K562 (cell line): ENCODE measurements at regions not wholly inside any gene's neighbourhood (a gene's known extent, or its start where the extent isn't known, plus 50 kb on each side); places are given as distances from the start of the nearest gene placed in this dataset.
A peak's percentile ranks its signal among the peaks of the same experiment; 100 is the strongest.
"Not testable (repeated sequence)": the region's sequence is repeated elsewhere in the genome, so short reads cannot be mapped to it uniquely, and the experiment has no call there.

Source experiments
- ATAC-seq: fragments of 200-7000 bp; cut with Tn5 transposase; 3 replicates; pipeline ENCODE4 v1.9.1; 2020; ENCODE audit warnings: moderate library complexity
- BruUV-seq: library from RNA; stranded (reverse); fragments of 400-500 nt; replicated peaks from 2 replicates; lab custom pipeline; 2021; lab: Mats Ljungman, UMichigan
- CTCF ChIA-PET: fragments of 300-600 bp; formaldehyde crosslinking; extraction: SDS; loops from one replicate; lab custom pipeline; 2021; ENCODE audit warnings: low intra/inter-chr PET ratio; lab: Yijun Ruan, JAX
- POLR2A ChIA-PET: fragments of 300-600, 350-650 bp; sonication (Branson Sonifier 250); formaldehyde crosslinking; extraction: SDS; loops from one replicate; lab custom pipeline; 2021; ENCODE audit warnings: antibody characterized with exemption, inconsistent platforms; lab: Yijun Ruan, JAX
- DNase-seq, 4 experiments: peaks; one replicate each; pipeline versions ENCODE4 v3.0.0 to v3.0.0-alpha.2; 2011 to 2018; ENCODE audit warnings: low spot score in 3 of 4, mixed read lengths in 3 of 4; ENCODE audit errors: extremely low read depth in 1 of 4
- FAIRE-seq: peaks from 2 replicates; lab custom pipeline; 2011; peaks lifted over from hg19 to GRCh38; lab: Jason Lieb, UNC
- H2AFZ ChIP-seq: 2 replicates; pipeline ENCODE4 v1.6.0; 2011; ENCODE audit warnings: low read depth, low read length, control low read depth, inconsistent platforms
- H3K27ac ChIP-seq: fragments of 200-600 bp; 3 replicates; pipeline ENCODE4 v1.8.0; 2011; ENCODE audit warnings: low read depth, mild to moderate bottlenecking, control low read depth, inconsistent platforms, low read length, moderate library complexity, mixed read lengths; ENCODE audit errors: extremely low read depth
- H3K27me3 ChIP-seq, 2 experiments: fragments of 300-600 bp in 1 of 2; 2 replicates in 1 of 2; 3 replicates in 1 of 2; pipeline versions ENCODE4 v1.6.0 to v1.8.0; 2011; ENCODE audit warnings: inconsistent platforms in 2 of 2, low read length in 2 of 2, mild to moderate bottlenecking in 1 of 2, mixed read lengths in 1 of 2, moderate library complexity in 1 of 2; ENCODE audit not compliant: control insufficient read depth in 2 of 2, insufficient read depth in 2 of 2
- H3K36me3 ChIP-seq: fragments of 300-600 bp; 3 replicates; pipeline ENCODE4 v1.8.0; 2011; ENCODE audit warnings: mild to moderate bottlenecking, low read length, inconsistent platforms; ENCODE audit not compliant: control insufficient read depth, insufficient read depth
- H3K4me1 ChIP-seq, 2 experiments: fragments of 200-600 bp in 1 of 2; replicated peaks in 1 of 2; 2 replicates in 1 of 2; 3 replicates in 1 of 2; pipeline versions ENCODE4 v1.5.1 to v1.8.0; 2011; ENCODE audit warnings: inconsistent platforms in 2 of 2, low read length in 2 of 2, mild to moderate bottlenecking in 1 of 2, mixed read lengths in 1 of 2, moderate library complexity in 1 of 2; ENCODE audit not compliant: control insufficient read depth in 2 of 2, insufficient read depth in 2 of 2
- H3K4me2 ChIP-seq: 2 replicates; pipeline ENCODE4 v1.6.1; 2011; ENCODE audit warnings: low read length, control low read depth, inconsistent platforms, mixed read lengths; ENCODE audit not compliant: insufficient read depth
- H3K4me3 ChIP-seq: fragments of 200-600 bp; sonication (generic), shearing (Covaris generic); 2 replicates; pipeline ENCODE4 v1.5.1; 2016; ENCODE audit warnings: control low read depth, inconsistent platforms
- H3K79me2 ChIP-seq: fragments of 200-600 bp; 3 replicates; pipeline ENCODE4 v1.8.0; 2011; ENCODE audit warnings: low read length, inconsistent platforms; ENCODE audit not compliant: control insufficient read depth, insufficient read depth
- H3K9ac ChIP-seq, 2 experiments: 2 replicates each; pipeline versions ENCODE4 v1.6.0 to v1.6.1; 2011; ENCODE audit warnings: low read depth in 2 of 2, low read length in 2 of 2, control low read depth in 1 of 2, inconsistent platforms in 1 of 2, mild to moderate bottlenecking in 1 of 2, mixed read lengths in 1 of 2; ENCODE audit not compliant: insufficient read depth in 1 of 2
- H3K9me1 ChIP-seq: one replicate; pipeline ENCODE4 v1.6.0; 2011; ENCODE audit warnings: inconsistent platforms, mild to moderate bottlenecking, low read length, moderate library complexity; ENCODE audit not compliant: control insufficient read depth, insufficient read depth
- H3K9me3 ChIP-seq: replicated peaks from 2 replicates; pipeline ENCODE4 v1.5.1; 2011; ENCODE audit warnings: low read depth, low read length, inconsistent platforms; ENCODE audit not compliant: control insufficient read depth, insufficient read depth
- H4K20me1 ChIP-seq: replicated peaks from 2 replicates; pipeline ENCODE4 v1.6.1; 2011; ENCODE audit warnings: low read length, inconsistent platforms, mixed read lengths; ENCODE audit not compliant: control insufficient read depth, insufficient read depth
- ARHGAP35 ChIP-seq: fragments of 450-650 bp; IDR thresholded peaks from 2 replicates; pipeline ENCODE4 v1.6.1; 2018; ENCODE audit not compliant: partially characterized antibody
- BCL6 ChIP-seq: fragments of 250-450 bp; sonication (Bioruptor Pico); IDR thresholded peaks from 2 replicates; pipeline ENCODE4 v1.4.0; 2020
- CREM ChIP-seq: IDR thresholded peaks from 2 replicates; pipeline ENCODE4 v1.6.1; 2014; ENCODE audit warnings: antibody characterized with exemption, low read depth
- EP400 ChIP-seq: fragments of 450-650 bp; IDR thresholded peaks from 2 replicates; pipeline ENCODE4 v1.6.1; 2017; ENCODE audit warnings: antibody characterized with exemption, mild to moderate bottlenecking, moderate library complexity
- FOXJ2 ChIP-seq: fragments of 200-800 bp; sonication (Bioruptor generic); IDR thresholded peaks from 2 replicates; pipeline ENCODE4 v1.6.1; 2016; ENCODE audit warnings: missing genetic modification characterization, missing compliant biosample characterization
- HCFC1 ChIP-seq: IDR thresholded peaks from 2 replicates; pipeline ENCODE4 v1.6.1; 2012; ENCODE audit warnings: low read depth, low read length, improper control_type of control experiment
- RBM25 ChIP-seq: fragments of 200-400 bp; formaldehyde crosslinking; IDR thresholded peaks from 2 replicates; pipeline ENCODE4 v1.6.1; 2018; ENCODE audit warnings: low read length, low read depth, moderate library complexity; ENCODE audit not compliant: severe bottlenecking
- ZNF253 ChIP-seq: fragments of 250-450 bp; sonication (Bioruptor Pico); conservative IDR thresholded peaks from 2 replicates; pipeline ENCODE4 v1.6.1; 2021; ENCODE audit warnings: mild to moderate bottlenecking
- WGBS: fragments of 100-300 bp; shearing (Covaris generic); methylation state at CpG from one replicate; pipeline ENCODE4 v1.1.6; 2016; ENCODE audit warnings: low coverage, mixed read lengths; ENCODE audit not compliant: insufficient coverage; ENCODE audit errors: missing lambda C conversion rate; 5-methylcytosine and 5-hydroxymethylcytosine counted together
- in situ Hi-C: fragments of 300-500 bp; cut with MboI; formaldehyde crosslinking; loops from 4 replicates; pipeline ENCODE4 v1.15.0; 2018; ENCODE audit warnings: inconsistent platforms, mixed read lengths
- intact Hi-C: fragments of 100-400 bp; cut with micrococcal nuclease; formaldehyde crosslinking; loops from 2 replicates; pipeline ENCODE4 v1.14.2; 2022
- TF ChIP-seq, protein P1 (sequence below), 3 experiments: IDR thresholded peaks in 2 of 3; conservative IDR thresholded peaks in 1 of 3; 2 replicates each; pipeline ENCODE4 v1.5.1; 2011 to 2012; ENCODE audit warnings: low read length in 3 of 3, mild to moderate bottlenecking in 3 of 3, control low read depth in 2 of 3, improper control_type of control experiment in 1 of 3, inconsistent platforms in 1 of 3, low read depth in 1 of 3, mixed read lengths in 1 of 3, moderate library complexity in 1 of 3; ENCODE audit not compliant: insufficient read depth in 2 of 3

DNA sequence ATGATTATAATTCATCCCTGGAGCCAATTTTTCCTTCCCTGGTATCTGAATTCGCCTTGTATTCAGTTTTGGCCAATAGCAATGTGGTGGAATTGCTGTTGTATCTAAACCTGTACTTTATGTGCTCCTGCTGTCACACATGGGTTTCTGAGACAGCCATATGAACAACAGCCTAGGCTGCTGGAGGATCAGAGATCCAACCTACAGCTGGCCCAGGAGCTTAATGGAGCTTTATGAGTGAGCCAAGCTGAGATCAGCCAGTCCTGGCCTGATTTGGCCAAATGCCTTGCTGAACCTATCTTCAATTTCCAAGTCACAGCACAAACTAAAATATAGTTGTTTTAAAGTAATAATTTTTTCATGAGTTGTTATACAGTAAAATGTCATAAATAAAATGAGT is 1071.5 kb downstream of the PCDH7 start (continued):
- TF ChIP-seq FOXJ2 (no peak), ZNF253 (no peak), ARHGAP35 (no peak), RBM25 (no peak), CREM (no peak), HCFC1 (no peak)

DNA sequence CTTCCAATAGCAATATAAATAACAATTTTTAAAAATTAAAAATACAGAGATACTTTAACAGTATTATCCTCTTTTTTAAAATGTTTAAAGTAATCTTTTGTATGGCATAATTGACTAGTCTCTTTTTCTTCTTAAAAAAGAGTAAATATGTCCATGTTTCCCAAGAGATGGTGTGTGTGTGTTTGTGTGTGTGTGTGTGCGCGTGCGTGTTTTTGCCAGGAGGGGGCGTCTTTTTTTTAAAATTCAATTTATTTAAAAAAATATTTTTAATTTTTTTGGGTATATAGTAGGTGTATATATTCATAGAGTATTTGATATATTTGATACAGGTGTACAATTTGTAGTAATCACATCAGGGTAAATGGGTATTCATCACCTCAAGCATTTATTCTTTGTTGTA is 1073.7 kb downstream of the PCDH7 start:
- Histone ChIP-seq H3K9me1 (no peaks in the 10 kb centered on the region), H3K79me2 (no peaks in the 10 kb centered on the region), H3K4me1 (no peaks in the 10 kb centered on the region), H3K9ac (no peak overlapping the region), H3K9me3 (no peaks in the 10 kb centered on the region), H2AFZ (no peak overlapping the region), H3K4me2 (no peak overlapping the region), H3K4me3 (no peak overlapping the region), H3K36me3 (no peaks in the 10 kb centered on the region), H3K27ac (no peak overlapping the region), H3K27me3 (no peaks in the 10 kb centered on the region), H4K20me1 (no peaks in the 10 kb centered on the region)
- no TSS peak for BruUV-seq
- WGBS, result 0% methylated on average over 4 of the region's 4 CpGs
- intact Hi-C loops, result no loop called here
- no peak for TF ChIP-seq EP400
- TF ChIP-seq BCL6 (CRISPR knock-in tag), result no peak
- TF ChIP-seq, protein P1, sequence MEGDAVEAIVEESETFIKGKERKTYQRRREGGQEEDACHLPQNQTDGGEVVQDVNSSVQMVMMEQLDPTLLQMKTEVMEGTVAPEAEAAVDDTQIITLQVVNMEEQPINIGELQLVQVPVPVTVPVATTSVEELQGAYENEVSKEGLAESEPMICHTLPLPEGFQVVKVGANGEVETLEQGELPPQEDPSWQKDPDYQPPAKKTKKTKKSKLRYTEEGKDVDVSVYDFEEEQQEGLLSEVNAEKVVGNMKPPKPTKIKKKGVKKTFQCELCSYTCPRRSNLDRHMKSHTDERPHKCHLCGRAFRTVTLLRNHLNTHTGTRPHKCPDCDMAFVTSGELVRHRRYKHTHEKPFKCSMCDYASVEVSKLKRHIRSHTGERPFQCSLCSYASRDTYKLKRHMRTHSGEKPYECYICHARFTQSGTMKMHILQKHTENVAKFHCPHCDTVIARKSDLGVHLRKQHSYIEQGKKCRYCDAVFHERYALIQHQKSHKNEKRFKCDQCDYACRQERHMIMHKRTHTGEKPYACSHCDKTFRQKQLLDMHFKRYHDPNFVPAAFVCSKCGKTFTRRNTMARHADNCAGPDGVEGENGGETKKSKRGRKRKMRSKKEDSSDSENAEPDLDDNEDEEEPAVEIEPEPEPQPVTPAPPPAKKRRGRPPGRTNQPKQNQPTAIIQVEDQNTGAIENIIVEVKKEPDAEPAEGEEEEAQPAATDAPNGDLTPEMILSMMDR (IDR thresholded peaks at IDR 0.05 in 2 of 3, conservative IDR thresholded peaks at IDR 0.05 in 1 of 3; ENCODE audit: insufficient read depth in 2 of 3, low read depth in 1 of 3, low read length in 3 of 3), result 0 out of 6 replicates have a peak, but pooled peaks of 1 of the 3 experiments have one; percentile 4
- in situ Hi-C loops, result no loop called here
- no peak for ATAC-seq
- CTCF ChIA-PET, result interaction anchor here (0.5 kb wide), 1 partner anchor 203 kb away, joined by 4 read pairs; no protein-coding TSS in a partner anchor
- no peak for DNase-seq
- POLR2A ChIA-PET, result no interaction called here
- no peak for FAIRE-seq

DNA sequence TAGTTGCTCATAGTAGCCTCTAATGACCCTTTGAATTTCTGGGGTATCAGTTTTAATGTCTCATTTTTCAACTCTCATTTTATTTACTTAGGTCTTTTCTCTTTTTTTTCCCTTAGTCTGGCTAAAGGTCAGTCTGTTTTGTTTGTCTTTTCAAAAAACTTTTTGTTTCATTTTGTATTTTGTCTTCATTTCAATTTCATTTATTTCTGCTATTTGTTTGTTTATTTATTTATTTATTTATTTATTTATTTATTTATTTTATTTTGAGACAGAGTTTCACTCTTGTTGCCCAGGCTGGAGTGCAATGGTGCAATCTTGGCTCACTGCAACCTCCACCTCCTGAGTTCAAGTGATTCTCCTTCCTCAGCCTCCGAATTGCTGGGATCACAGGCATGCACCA is 1076.9 kb downstream of the PCDH7 start:
- BruUV-seq, H3K4me3 ChIP-seq, H3K9me1 ChIP-seq, FAIRE-seq, H2AFZ ChIP-seq, DNase-seq, H3K4me2 ChIP-seq, H3K4me1 ChIP-seq, H3K27ac ChIP-seq, intact Hi-C loops, in situ Hi-C loops, H3K27me3 ChIP-seq, CTCF ChIA-PET, ATAC-seq, POLR2A ChIA-PET, H3K9me3 ChIP-seq, H4K20me1 ChIP-seq, H3K36me3 ChIP-seq, H3K9ac ChIP-seq, H3K79me2 ChIP-seq: not testable (repeated sequence)
- 0% methylated on average over 1 of the region's 1 CpG for WGBS
